ENCODE measurements at regions not wholly inside any gene's neighbourhood (a gene's known extent, or its start where the extent isn't known, plus 50 kb on each side); places are given as distances from the start of the nearest gene placed in this dataset.
A peak's percentile ranks its signal among the peaks of the same experiment; 100 is the strongest.

DNA sequence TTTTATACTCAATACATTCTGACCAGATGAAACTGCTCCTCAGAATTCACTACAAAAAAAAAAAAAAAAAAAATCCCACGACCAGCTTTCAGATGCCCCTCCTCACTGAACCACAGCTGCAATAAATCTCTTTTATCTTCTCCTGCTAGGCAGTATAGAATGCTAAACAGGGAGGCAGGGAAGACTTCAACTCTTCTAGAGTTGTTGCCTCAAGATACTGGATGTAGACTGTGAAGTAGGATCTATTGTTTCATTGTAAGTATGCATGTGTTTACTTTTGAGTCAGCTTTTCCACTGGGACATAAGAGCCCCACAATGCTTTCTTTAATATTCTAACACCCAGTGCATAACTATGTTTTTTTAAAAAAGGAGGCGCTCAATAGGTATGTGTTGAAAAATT, 401.4 kb downstream of the TBL1XR1 start:
- Histone ChIP-seq H3K27ac (no peak overlapping the region), H3F3A (ENCODE audit: insufficient read depth) (no peaks in the 10 kb centered on the region; the same call in 1 of the 2 replicates), H3K4me2 (ENCODE audit: unreplicated experiment) (no peak overlapping the region), H3K36me3 (ENCODE audit: low read depth) (no peaks in the 10 kb centered on the region), H3K9ac (no peak overlapping the region), H4K20me1 (ENCODE audit: insufficient read depth) (no peaks in the 10 kb centered on the region), H3K9me3 (ENCODE audit: low read depth) (no peaks in the 10 kb centered on the region), H3K27me3 (replicated peaks; ENCODE audit: insufficient read depth) (peaks cover 6% of the 10 kb centered on the region; the same call in 1 of the 2 replicates), H3K4me1 (ENCODE audit: insufficient read depth) (peaks cover 9% of the 10 kb centered on the region; the same call in 1 of the 2 replicates), H2AFZ (no peak overlapping the region), H3K9me2 (ENCODE audit: insufficient read depth) (no peaks in the 10 kb centered on the region), H3K79me2 (ENCODE audit: insufficient read depth) (no peaks in the 10 kb centered on the region), H3K4me3 (no peak overlapping the region)
- WGBS, 2 experiments (ENCODE audit: low coverage in 1 of 2, low lambda C conversion rate in 2 of 2, missing lambda C conversion rate in 2 of 2): 16 to 27% methylated on average over 2 of the region's 2 CpGs
- in situ Hi-C loops (cut with MboI): no loop called here
- TF ChIP-seq EZH2phosphoT487 (IDR thresholded peaks at IDR 0.05; ENCODE audit: insufficient read depth, low read depth) (no peak), EZH2 (IDR thresholded peaks at IDR 0.05; ENCODE audit: insufficient read depth, poor library complexity, severe bottlenecking) (no peak)
- DNase-seq: peak; percentile 21

DNA sequence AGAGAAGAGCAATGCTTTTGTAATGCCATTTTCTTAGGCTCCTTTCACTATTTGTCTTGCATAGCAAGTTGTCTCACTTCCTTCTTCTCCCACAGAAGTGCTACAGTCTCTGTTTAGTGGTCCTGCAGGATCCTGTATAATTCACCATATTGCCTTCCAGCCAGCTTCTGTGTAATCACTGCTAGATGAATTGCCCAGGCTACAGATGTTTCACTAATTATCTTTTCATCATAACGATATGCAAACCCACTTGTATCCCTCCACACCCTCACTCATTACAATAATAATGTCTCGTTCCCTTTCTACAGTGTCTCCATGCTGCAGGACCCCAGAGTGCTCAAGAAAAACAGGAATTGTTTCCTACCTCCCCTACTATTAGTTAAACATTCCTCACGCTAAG, 402.9 kb downstream of the TBL1XR1 start:
- H3K4me1 ChIP-seq (ENCODE audit: insufficient read depth): peaks cover 9% of the 10 kb centered on the region; the same call in 1 of the 2 replicates
- in situ Hi-C loops (cut with MboI): no loop called here
- H3K4me2 ChIP-seq (ENCODE audit: unreplicated experiment): no peak overlapping the region
- no peaks in the 10 kb centered on the region for H3K79me2 ChIP-seq (ENCODE audit: insufficient read depth)
- H3K27me3 ChIP-seq (replicated peaks; ENCODE audit: insufficient read depth): peaks cover 6% of the 10 kb centered on the region; the same call in 1 of the 2 replicates
- H3K9me3 ChIP-seq (ENCODE audit: low read depth): no peaks in the 10 kb centered on the region
- no peak for DNase-seq
- no peak overlapping the region for H3K4me3 ChIP-seq
- H3K27ac ChIP-seq: no peak overlapping the region
- no peak overlapping the region for H3K9ac ChIP-seq
- no peaks in the 10 kb centered on the region; the same call in 1 of the 2 replicates for H3F3A ChIP-seq (ENCODE audit: insufficient read depth)
- no peak for TF ChIP-seq EZH2phosphoT487 (IDR thresholded peaks at IDR 0.05; ENCODE audit: insufficient read depth, low read depth)
- no peak for TF ChIP-seq EZH2 (IDR thresholded peaks at IDR 0.05; ENCODE audit: insufficient read depth, poor library complexity, severe bottlenecking)
- 40 to 45% methylated on average over 3 of the region's 3 CpGs for WGBS, 2 experiments (ENCODE audit: low coverage in 1 of 2, low lambda C conversion rate in 2 of 2, missing lambda C conversion rate in 2 of 2)
- H3K9me2 ChIP-seq (ENCODE audit: insufficient read depth): no peaks in the 10 kb centered on the region
- H4K20me1 ChIP-seq (ENCODE audit: insufficient read depth): no peaks in the 10 kb centered on the region
- no peak overlapping the region for H2AFZ ChIP-seq
- H3K36me3 ChIP-seq (ENCODE audit: low read depth): no peaks in the 10 kb centered on the region

DNA sequence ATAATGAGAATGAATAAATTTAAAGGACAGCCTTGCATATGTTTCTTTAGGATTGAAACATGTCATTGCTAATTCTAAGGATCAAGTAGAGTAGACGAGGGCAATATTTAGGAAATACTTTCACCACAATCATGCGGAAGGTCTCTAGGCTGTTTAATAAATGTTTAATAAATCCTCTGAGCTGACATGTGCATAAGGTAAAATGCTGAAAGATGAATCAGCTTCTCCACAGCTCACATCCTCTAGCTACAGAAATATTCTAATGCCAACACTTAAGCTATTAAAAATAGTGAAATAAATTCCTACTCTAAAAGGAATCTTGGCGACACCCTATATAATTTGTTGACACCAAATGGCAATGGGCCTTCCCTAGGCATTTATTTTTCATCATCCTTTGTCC, 407.3 kb downstream of the TBL1XR1 start:
- no peaks in the 10 kb centered on the region for H3K4me1 ChIP-seq (ENCODE audit: insufficient read depth)
- in situ Hi-C loops (cut with MboI): no loop called here
- 57 to 59% methylated on average over 3 of the region's 3 CpGs for WGBS, 2 experiments (ENCODE audit: low coverage in 1 of 2, low lambda C conversion rate in 2 of 2, missing lambda C conversion rate in 2 of 2)
- DNase-seq: no peak
- no peaks in the 10 kb centered on the region for H3K36me3 ChIP-seq (ENCODE audit: low read depth)
- no peaks in the 10 kb centered on the region for H3K9me2 ChIP-seq (ENCODE audit: insufficient read depth)
- H4K20me1 ChIP-seq (ENCODE audit: insufficient read depth): no peaks in the 10 kb centered on the region
- TF ChIP-seq EZH2 (IDR thresholded peaks at IDR 0.05; ENCODE audit: insufficient read depth, poor library complexity, severe bottlenecking) (no peak), EZH2phosphoT487 (IDR thresholded peaks at IDR 0.05; ENCODE audit: insufficient read depth, low read depth) (no peak)
- no peak overlapping the region for H3K27ac ChIP-seq
- no peak overlapping the region for H3K9ac ChIP-seq
- H2AFZ ChIP-seq: no peak overlapping the region
- H3K9me3 ChIP-seq (ENCODE audit: low read depth): no peaks in the 10 kb centered on the region
- H3K27me3 ChIP-seq (replicated peaks; ENCODE audit: insufficient read depth): 0 out of 2 replicates have a peak, but pooled peaks cover 6% of the 10 kb centered on the region
- H3K4me3 ChIP-seq: no peak overlapping the region
- H3F3A ChIP-seq (ENCODE audit: insufficient read depth): no peaks in the 10 kb centered on the region
- no peak overlapping the region for H3K4me2 ChIP-seq (ENCODE audit: unreplicated experiment)
- H3K79me2 ChIP-seq (ENCODE audit: insufficient read depth): no peaks in the 10 kb centered on the region

DNA sequence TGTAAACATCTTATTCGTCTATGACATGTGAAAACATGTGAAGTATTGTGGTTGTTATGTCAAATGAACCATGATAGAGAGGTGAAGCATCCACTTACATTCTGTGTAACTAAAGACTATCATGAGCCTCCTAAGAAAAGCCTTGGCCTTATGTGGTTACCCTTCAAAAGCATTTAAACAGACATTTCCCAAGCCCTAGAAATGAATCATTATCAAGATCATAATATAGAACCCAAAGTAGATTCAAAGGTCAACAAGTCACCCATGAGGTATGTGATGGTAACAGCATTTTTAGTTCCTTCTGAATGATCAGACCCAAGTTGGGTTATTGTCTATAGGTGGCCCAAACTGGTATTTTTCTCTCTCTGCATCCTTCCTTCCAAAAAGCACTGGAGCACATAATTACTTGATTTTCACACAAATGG, 408.0 kb downstream of the TBL1XR1 start:
- 47 to 49% methylated on average over 1 of the region's 1 CpG for WGBS, 2 experiments (ENCODE audit: low coverage in 1 of 2, low lambda C conversion rate in 2 of 2, missing lambda C conversion rate in 2 of 2)
- no peaks in the 10 kb centered on the region for H4K20me1 ChIP-seq (ENCODE audit: insufficient read depth)
- no peak for DNase-seq
- no peaks in the 10 kb centered on the region for H3F3A ChIP-seq (ENCODE audit: insufficient read depth)
- no peak overlapping the region for H3K27ac ChIP-seq
- no peak overlapping the region for H2AFZ ChIP-seq
- H3K27me3 ChIP-seq (replicated peaks; ENCODE audit: insufficient read depth): 0 out of 2 replicates have a peak, but pooled peaks cover 6% of the 10 kb centered on the region
- no peak overlapping the region for H3K4me2 ChIP-seq (ENCODE audit: unreplicated experiment)
- H3K9ac ChIP-seq: no peak overlapping the region
- H3K9me2 ChIP-seq (ENCODE audit: insufficient read depth): no peaks in the 10 kb centered on the region
- H3K79me2 ChIP-seq (ENCODE audit: insufficient read depth): no peaks in the 10 kb centered on the region
- H3K9me3 ChIP-seq (ENCODE audit: low read depth): no peaks in the 10 kb centered on the region
- no peaks in the 10 kb centered on the region for H3K4me1 ChIP-seq (ENCODE audit: insufficient read depth)
- H3K36me3 ChIP-seq (ENCODE audit: low read depth): no peaks in the 10 kb centered on the region
- H3K4me3 ChIP-seq: no peak overlapping the region
- no peak for TF ChIP-seq EZH2phosphoT487 (IDR thresholded peaks at IDR 0.05; ENCODE audit: insufficient read depth, low read depth)
- no peak for TF ChIP-seq EZH2 (IDR thresholded peaks at IDR 0.05; ENCODE audit: insufficient read depth, poor library complexity, severe bottlenecking)
- in situ Hi-C loops (cut with MboI): no loop called here

DNA sequence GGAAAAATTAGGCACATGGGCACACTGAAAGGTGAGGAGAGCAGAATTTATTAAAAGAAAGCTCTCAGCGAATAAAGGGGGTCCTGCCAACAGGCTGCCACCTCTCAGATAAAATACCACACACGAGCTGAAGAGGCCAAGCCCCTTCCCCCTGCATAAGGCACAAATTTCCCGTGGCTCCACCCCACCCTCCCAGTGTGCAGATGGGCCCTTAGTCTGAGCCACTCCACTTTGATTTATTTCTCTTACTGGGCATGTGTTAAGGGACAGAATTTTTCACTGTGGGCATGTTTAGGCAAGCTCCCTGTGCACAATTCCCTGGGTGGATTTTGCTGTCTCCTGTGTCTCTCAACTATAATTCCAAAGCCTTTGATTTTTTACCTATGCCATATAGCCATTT, 409.8 kb downstream of the TBL1XR1 start:
- Histone ChIP-seq H3K36me3 (ENCODE audit: low read depth) (no peaks in the 10 kb centered on the region), H3K27me3 (replicated peaks; ENCODE audit: insufficient read depth) (no peaks in the 10 kb centered on the region), H3K4me3 (no peak overlapping the region), H3K27ac (no peak overlapping the region), H3K4me1 (ENCODE audit: insufficient read depth) (no peaks in the 10 kb centered on the region), H3K9me2 (ENCODE audit: insufficient read depth) (no peaks in the 10 kb centered on the region), H3K4me2 (ENCODE audit: unreplicated experiment) (no peak overlapping the region), H3K9me3 (ENCODE audit: low read depth) (no peaks in the 10 kb centered on the region), H3K9ac (no peak overlapping the region), H4K20me1 (ENCODE audit: insufficient read depth) (no peaks in the 10 kb centered on the region), H3F3A (ENCODE audit: insufficient read depth) (no peaks in the 10 kb centered on the region), H3K79me2 (ENCODE audit: insufficient read depth) (no peaks in the 10 kb centered on the region), H2AFZ (no peak overlapping the region)
- 14 to 19% methylated on average over 3 of the region's 3 CpGs for WGBS, 2 experiments (ENCODE audit: low coverage in 1 of 2, low lambda C conversion rate in 2 of 2, missing lambda C conversion rate in 2 of 2)
- no peak for DNase-seq
- TF ChIP-seq EZH2 (IDR thresholded peaks at IDR 0.05; ENCODE audit: insufficient read depth, poor library complexity, severe bottlenecking) (no peak), EZH2phosphoT487 (IDR thresholded peaks at IDR 0.05; ENCODE audit: insufficient read depth, low read depth) (no peak)
- in situ Hi-C loops (cut with MboI): no loop called here
